Adrenal gland (tissue), 5 donors: ENCODE measurements at regions not wholly inside any gene's neighbourhood (a gene's known extent, or its start where the extent isn't known, plus 50 kb on each side); places are given as distances from the start of the nearest gene placed in this dataset.

Source experiments
- POLR2A ChIP-seq, 2 donors: fragments of 450-650 bp; IDR thresholded peaks; one replicate each; pipeline ENCODE4 v1.6.1; 2017; ENCODE audit warnings: antibody characterized with exemption in 2 of 2, mild to moderate bottlenecking in 2 of 2, moderate library complexity in 1 of 2
- TF ChIP-seq, protein P1 (sequence below), 6 experiments: fragments of 450-650 bp in 4 of 6; fragments of 200-600 bp in 2 of 6; sonication (generic) in 1 of 6; IDR thresholded peaks; 1 replicate in 5 of 6; 2 replicates in 1 of 6; pipeline versions ENCODE4 v1.5.1 to v1.8.0; 2016 to 2021; ENCODE audit warnings: antibody characterized with exemption in 6 of 6, mild to moderate bottlenecking in 2 of 6, moderate library complexity in 1 of 6
- donor health status: DM: no; HTN: no; CAD: no.

DNA sequence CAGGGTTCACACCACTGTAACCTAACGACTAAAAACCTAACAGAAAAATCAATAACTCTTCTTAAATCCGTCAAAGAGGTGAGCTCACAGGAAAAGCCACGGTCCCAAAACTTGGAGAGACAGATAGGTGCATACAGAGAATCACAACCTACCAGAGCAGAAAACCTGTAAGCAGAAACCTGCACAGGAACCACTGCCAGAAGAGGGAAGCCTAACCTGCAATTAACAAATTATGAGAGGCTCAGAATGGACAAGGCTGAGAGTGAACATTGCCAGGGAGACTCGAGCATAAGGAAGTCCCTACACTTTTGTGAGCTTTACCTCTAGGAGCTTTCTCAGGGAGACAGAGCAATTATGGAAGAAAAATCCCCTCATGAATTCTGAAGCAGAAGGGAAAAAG is 156.2 kb upstream of the NETO1 start:
- TF ChIP-seq, protein P1, sequence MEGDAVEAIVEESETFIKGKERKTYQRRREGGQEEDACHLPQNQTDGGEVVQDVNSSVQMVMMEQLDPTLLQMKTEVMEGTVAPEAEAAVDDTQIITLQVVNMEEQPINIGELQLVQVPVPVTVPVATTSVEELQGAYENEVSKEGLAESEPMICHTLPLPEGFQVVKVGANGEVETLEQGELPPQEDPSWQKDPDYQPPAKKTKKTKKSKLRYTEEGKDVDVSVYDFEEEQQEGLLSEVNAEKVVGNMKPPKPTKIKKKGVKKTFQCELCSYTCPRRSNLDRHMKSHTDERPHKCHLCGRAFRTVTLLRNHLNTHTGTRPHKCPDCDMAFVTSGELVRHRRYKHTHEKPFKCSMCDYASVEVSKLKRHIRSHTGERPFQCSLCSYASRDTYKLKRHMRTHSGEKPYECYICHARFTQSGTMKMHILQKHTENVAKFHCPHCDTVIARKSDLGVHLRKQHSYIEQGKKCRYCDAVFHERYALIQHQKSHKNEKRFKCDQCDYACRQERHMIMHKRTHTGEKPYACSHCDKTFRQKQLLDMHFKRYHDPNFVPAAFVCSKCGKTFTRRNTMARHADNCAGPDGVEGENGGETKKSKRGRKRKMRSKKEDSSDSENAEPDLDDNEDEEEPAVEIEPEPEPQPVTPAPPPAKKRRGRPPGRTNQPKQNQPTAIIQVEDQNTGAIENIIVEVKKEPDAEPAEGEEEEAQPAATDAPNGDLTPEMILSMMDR (IDR thresholded peaks at IDR 0.05) = no peak
- no peak for TF ChIP-seq POLR2A (IDR thresholded peaks at IDR 0.05)
